Neural crest cell (in vitro differentiated cells): ENCODE measurements at regions not wholly inside any gene's neighbourhood (a gene's known extent, or its start where the extent isn't known, plus 50 kb on each side); places are given as distances from the start of the nearest gene placed in this dataset.

Experiments used
- DNase-seq: peaks from one replicate; pipeline ENCODE4 v3.0.0; 2021; ENCODE audit warnings: low read depth, mixed read lengths, low spot score
- H3K27ac Mint-ChIP-seq: one replicate; pipeline ENCODE4 v1.8.0; 2021; ENCODE audit warnings: mild to moderate bottlenecking, mixed read lengths; ENCODE audit not compliant: unreplicated experiment
- H3K27me3 Mint-ChIP-seq: 2 replicates; pipeline ENCODE4 v1.8.0; 2021; ENCODE audit warnings: low read depth, mild to moderate bottlenecking, mixed read lengths
- H3K36me3 Mint-ChIP-seq: 2 replicates; pipeline ENCODE4 v1.8.0; 2021; ENCODE audit warnings: low read depth, mild to moderate bottlenecking, mixed read lengths
- H3K4me1 Mint-ChIP-seq: 2 replicates; pipeline ENCODE4 v1.8.0; 2021; ENCODE audit warnings: mixed read lengths
- H3K4me3 Mint-ChIP-seq: one replicate; pipeline ENCODE4 v1.8.0; 2021; ENCODE audit warnings: mild to moderate bottlenecking, mixed read lengths
- H3K9me3 Mint-ChIP-seq: 2 replicates; pipeline ENCODE4 v1.8.0; 2021; ENCODE audit warnings: mixed read lengths
- TF ChIP-seq, protein P1 (sequence below): fragments of 200-600 bp; sonication (generic); conservative IDR thresholded peaks from 2 replicates; pipeline ENCODE4 v1.5.0; 2021; ENCODE audit warnings: antibody characterized with exemption, mild to moderate bottlenecking

- H3K9me3 Mint-ChIP-seq, result peaks cover 12% of the 10 kb centered on the region
- no peak overlapping the region for H3K27ac Mint-ChIP-seq
These were observed 62.8 kb upstream of the CPEB4 start for GRCh38 chr5:173825215-173825865.

GRCh38 chr5:173826086-173826427, 62.1 kb upstream of the CPEB4 start:
- TF ChIP-seq, protein P1, sequence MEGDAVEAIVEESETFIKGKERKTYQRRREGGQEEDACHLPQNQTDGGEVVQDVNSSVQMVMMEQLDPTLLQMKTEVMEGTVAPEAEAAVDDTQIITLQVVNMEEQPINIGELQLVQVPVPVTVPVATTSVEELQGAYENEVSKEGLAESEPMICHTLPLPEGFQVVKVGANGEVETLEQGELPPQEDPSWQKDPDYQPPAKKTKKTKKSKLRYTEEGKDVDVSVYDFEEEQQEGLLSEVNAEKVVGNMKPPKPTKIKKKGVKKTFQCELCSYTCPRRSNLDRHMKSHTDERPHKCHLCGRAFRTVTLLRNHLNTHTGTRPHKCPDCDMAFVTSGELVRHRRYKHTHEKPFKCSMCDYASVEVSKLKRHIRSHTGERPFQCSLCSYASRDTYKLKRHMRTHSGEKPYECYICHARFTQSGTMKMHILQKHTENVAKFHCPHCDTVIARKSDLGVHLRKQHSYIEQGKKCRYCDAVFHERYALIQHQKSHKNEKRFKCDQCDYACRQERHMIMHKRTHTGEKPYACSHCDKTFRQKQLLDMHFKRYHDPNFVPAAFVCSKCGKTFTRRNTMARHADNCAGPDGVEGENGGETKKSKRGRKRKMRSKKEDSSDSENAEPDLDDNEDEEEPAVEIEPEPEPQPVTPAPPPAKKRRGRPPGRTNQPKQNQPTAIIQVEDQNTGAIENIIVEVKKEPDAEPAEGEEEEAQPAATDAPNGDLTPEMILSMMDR, result no peak
- peaks cover 12% of the 10 kb centered on the region for H3K9me3 Mint-ChIP-seq
- no peak overlapping the region for H3K27ac Mint-ChIP-seq
- no peak for DNase-seq
- H3K4me3 Mint-ChIP-seq, result no peak overlapping the region
- no peaks in the 10 kb centered on the region for H3K27me3 Mint-ChIP-seq
- H3K36me3 Mint-ChIP-seq, result peaks cover 7% of the 10 kb centered on the region
- peaks cover 5% of the 10 kb centered on the region for H3K4me1 Mint-ChIP-seq

More at GRCh38 chr5:173825215-173825865, 62.8 kb upstream of the CPEB4 start:
- peaks cover 5% of the 10 kb centered on the region for H3K4me1 Mint-ChIP-seq
- peaks cover 7% of the 10 kb centered on the region for H3K36me3 Mint-ChIP-seq
- DNase-seq, result no peak
- H3K4me3 Mint-ChIP-seq, result no peak overlapping the region
- TF ChIP-seq, protein P1, result no peak
- H3K27me3 Mint-ChIP-seq, result no peaks in the 10 kb centered on the region

DNA sequence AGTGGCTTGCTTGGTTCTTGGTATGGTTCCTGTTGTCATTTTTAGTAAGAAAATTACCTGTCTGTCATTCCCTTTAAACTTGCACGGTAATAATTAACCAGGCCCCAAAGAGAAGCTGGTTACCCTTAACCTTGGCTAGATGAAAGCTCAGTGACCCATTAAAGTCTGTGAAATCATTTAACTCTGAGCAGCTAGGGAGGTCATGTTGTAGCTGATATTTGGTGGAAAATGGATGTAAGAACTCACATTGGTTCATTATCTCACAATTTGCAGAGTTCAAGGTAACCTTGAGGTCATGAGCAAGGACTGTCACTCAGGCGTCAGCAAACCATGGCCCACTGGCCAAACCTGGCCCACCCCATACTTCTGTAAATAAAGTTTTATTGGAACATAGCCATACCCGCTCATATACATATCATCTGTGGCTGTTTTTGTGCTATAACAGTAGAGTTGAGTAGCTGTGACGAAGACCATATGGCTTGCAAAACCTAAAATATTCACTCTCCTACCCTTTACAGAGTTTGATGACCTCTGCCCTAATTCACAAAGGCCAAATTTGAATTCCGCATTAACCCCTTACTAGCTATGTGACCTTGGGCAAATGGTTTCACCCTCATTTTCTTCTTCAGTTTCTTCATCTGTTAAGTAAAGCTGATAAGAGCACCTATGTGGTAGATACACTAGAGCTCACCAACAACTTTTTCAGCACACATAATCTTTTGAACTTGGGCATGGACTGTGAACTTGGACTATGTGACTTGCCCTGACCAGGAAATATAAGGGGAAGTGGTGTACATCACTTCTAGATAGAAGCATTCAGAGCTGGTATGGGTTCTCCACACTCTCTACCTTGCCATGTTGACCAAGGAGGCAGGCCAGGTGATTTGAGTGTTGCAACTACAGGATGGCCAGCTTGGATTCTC, 61.5 kb upstream of the CPEB4 start:
- H3K4me1 Mint-ChIP-seq, result peaks cover 5% of the 10 kb centered on the region
- TF ChIP-seq, protein P1, result no peak
- peaks cover 12% of the 10 kb centered on the region for H3K9me3 Mint-ChIP-seq
- DNase-seq, result no peak
- peaks cover 7% of the 10 kb centered on the region for H3K36me3 Mint-ChIP-seq
- no peaks in the 10 kb centered on the region for H3K27me3 Mint-ChIP-seq
- H3K27ac Mint-ChIP-seq, result no peak overlapping the region
- no peak overlapping the region for H3K4me3 Mint-ChIP-seq

GRCh38 chr5:173828952-173829351, 59.2 kb upstream of the CPEB4 start:
- H3K36me3 Mint-ChIP-seq, result peaks cover 7% of the 10 kb centered on the region
- H3K4me1 Mint-ChIP-seq, result peaks cover 13% of the 10 kb centered on the region
- no peak overlapping the region for H3K27ac Mint-ChIP-seq
- H3K27me3 Mint-ChIP-seq, result no peaks in the 10 kb centered on the region
- no peak overlapping the region for H3K4me3 Mint-ChIP-seq
- H3K9me3 Mint-ChIP-seq, result peaks cover 12% of the 10 kb centered on the region
- no peak for DNase-seq
- TF ChIP-seq, protein P1, result no peak

- Mint-ChIP-seq H3K4me3 (no peak overlapping the region), H3K27ac (peak overlapping the region; percentile 73), H3K27me3 (no peaks in the 10 kb centered on the region), H3K4me1 (peaks cover 19% of the 10 kb centered on the region), H3K9me3 (peaks cover 12% of the 10 kb centered on the region), H3K36me3 (peaks cover 7% of the 10 kb centered on the region)
- TF ChIP-seq, protein P1, result no peak
- no peak for DNase-seq
These were observed 58.3 kb upstream of the CPEB4 start for GRCh38 chr5:173829826-173830225.
